ENCODE measurements at regions not wholly inside any gene's neighbourhood (a gene's known extent, or its start where the extent isn't known, plus 50 kb on each side); places are given as distances from the start of the nearest gene placed in this dataset.

DNA sequence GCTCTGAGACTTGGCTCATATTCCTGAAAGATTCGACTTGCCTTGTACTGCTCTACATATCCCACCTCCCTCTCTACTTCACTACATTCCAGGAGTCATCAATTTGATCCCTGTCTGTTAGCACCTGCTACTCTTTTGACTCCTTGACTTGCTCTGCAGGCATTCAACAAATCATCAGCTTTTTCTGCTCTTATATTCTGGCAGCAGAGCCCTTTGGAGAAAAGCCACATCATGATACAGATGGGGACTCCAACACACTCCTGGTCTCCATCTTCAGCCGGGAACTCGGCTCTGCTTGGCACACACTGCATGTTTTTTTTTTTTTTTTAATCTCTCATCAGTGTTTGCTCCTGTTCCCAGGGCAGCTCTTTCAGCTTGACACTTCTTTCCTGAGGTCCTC lies 293.2 kb upstream of the LCORL start:
- H3K4me3 ChIP-seq (ENCODE audit: control insufficient read depth, low read depth, low read length): no peak overlapping the region
- TF ChIP-seq, protein P1, sequence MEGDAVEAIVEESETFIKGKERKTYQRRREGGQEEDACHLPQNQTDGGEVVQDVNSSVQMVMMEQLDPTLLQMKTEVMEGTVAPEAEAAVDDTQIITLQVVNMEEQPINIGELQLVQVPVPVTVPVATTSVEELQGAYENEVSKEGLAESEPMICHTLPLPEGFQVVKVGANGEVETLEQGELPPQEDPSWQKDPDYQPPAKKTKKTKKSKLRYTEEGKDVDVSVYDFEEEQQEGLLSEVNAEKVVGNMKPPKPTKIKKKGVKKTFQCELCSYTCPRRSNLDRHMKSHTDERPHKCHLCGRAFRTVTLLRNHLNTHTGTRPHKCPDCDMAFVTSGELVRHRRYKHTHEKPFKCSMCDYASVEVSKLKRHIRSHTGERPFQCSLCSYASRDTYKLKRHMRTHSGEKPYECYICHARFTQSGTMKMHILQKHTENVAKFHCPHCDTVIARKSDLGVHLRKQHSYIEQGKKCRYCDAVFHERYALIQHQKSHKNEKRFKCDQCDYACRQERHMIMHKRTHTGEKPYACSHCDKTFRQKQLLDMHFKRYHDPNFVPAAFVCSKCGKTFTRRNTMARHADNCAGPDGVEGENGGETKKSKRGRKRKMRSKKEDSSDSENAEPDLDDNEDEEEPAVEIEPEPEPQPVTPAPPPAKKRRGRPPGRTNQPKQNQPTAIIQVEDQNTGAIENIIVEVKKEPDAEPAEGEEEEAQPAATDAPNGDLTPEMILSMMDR (conservative IDR thresholded peaks at IDR 0.05; ENCODE audit: control insufficient read depth, insufficient read depth, low read depth, low read length): no peak
- no peak for DNase-seq (ENCODE audit: low read depth)

DNA sequence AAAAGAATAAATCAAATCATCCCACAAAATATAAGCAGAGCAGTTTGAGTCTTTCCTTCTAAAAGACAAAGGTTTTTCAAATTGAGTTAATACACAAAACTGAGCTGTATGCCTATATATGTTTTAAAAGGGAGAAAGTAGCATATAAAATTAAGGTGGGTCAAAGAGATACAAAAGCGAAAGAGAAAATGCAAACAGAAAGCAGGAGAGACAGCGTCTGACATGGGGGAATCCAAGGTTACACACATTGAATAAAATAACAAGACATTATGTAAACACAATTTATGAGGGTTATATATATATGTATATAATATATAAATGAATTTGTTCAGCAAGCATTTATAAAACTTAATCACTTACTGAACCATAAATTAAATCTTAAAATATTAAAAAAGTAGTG lies 276.1 kb upstream of the LCORL start:
- no peak overlapping the region for H3K4me3 ChIP-seq (ENCODE audit: control insufficient read depth, low read depth, low read length)
- no peak for DNase-seq (ENCODE audit: low read depth)
- TF ChIP-seq, protein P1 (conservative IDR thresholded peaks at IDR 0.05; ENCODE audit: control insufficient read depth, insufficient read depth, low read depth, low read length): no peak

DNA sequence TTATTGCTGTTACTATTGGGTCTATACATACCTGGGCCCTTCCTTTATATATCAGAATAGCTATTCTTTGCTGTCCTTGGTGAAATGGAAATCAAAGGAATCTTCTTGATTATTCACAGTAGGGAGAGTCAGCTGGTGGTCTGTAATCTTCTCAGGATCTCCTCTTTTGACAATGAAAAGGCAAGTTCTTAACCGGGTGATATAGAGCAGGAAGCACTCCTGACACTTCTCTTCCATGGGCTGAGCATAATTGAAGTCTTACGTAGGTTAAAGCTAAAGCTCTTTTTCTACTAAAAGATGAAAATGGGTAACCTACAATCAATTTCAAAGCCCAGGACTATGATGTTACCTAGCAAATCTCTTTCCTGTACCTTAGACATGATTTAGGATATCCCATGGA lies 274.9 kb upstream of the LCORL start:
- no peak overlapping the region for H3K4me3 ChIP-seq (ENCODE audit: control insufficient read depth, low read depth, low read length)
- no peak for DNase-seq (ENCODE audit: low read depth)
- TF ChIP-seq, protein P1 (conservative IDR thresholded peaks at IDR 0.05; ENCODE audit: control insufficient read depth, insufficient read depth, low read depth, low read length): no peak

DNA sequence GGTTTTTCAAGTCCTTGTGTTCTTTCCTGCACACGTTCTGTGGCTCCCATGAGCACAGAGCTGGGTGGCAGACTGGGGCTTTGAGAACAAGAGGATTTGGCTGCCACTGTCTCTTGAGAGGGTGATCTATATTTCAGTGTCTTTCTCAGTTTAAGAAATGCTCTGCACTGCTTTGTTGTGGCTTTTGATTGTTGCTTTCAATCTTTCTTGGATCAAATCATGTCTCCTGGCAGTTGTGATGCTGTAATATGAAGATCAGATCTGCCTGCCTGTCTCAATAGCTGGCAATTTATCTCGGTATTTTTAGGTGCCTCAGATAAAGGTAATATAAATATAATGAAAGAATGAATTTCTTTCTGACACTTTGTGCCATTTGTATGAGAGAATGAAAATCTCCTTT lies 273.3 kb upstream of the LCORL start:
- H3K4me3 ChIP-seq (ENCODE audit: control insufficient read depth, low read depth, low read length): no peak overlapping the region
- DNase-seq (ENCODE audit: low read depth): no peak
- TF ChIP-seq, protein P1 (conservative IDR thresholded peaks at IDR 0.05; ENCODE audit: control insufficient read depth, insufficient read depth, low read depth, low read length): no peak

DNA sequence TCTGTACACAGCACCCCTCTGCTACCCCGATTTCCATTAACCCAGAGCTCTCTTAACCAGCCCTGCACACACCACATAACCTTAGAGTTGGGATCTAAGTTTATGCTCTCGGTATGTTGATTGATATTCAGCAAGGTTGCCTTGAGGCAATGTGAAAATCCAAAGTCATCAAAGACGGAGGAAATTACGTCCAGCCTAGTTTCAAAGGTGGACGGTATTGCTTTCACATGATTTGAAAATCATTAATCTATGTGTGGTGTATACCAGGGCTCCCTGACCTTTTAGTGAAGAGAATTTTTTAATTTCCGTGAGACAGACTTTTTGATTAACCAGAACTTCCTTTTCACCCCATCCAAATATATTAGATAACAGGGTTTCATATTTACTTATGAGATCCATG lies 272.5 kb upstream of the LCORL start:
- H3K4me3 ChIP-seq (ENCODE audit: control insufficient read depth, low read depth, low read length): no peak overlapping the region
- TF ChIP-seq, protein P1 (conservative IDR thresholded peaks at IDR 0.05; ENCODE audit: control insufficient read depth, insufficient read depth, low read depth, low read length): no peak
- no peak for DNase-seq (ENCODE audit: low read depth)

DNA sequence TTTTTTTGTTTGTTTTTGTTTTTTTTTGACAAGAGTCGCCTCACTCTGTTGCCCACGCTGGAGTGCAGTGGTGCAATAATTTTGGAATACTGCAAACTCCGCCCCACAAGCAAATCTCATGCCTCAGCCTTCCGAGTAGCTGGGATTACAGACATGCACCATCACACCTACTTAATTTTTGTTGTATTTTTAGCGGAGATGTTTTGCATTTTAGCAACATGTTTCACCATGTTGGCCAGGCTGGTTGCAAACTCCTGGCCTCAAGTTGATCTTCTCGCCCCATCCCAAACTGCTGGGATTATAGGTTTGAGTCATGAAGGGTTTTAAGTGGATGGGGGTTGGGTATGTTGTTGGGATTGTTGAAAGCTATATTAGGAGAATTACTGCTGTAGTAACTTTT lies 270.9 kb upstream of the LCORL start:
- DNase-seq (ENCODE audit: low read depth): no peak
- no peak overlapping the region for H3K4me3 ChIP-seq (ENCODE audit: control insufficient read depth, low read depth, low read length)
- TF ChIP-seq, protein P1 (conservative IDR thresholded peaks at IDR 0.05; ENCODE audit: control insufficient read depth, insufficient read depth, low read depth, low read length): no peak

DNA sequence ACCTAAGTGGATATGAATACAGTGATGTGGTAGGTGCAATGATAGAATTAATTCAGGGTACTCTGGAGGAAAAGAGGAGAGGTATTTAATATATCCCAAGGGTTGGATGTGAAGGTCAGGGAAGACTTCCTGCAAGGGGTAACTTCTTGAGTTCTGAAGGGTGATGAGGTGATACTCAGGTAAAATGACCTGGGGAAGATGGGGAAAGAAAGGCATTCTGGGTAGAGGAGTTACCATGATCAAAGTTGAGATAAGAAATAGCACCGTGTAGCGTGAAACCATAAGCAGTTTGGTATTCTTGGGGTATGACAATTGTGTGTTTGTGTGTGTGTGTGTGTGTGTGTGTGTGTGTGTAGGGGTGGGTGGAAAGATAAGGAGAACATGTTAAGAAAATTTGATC lies 270.4 kb upstream of the LCORL start:
- TF ChIP-seq, protein P1 (conservative IDR thresholded peaks at IDR 0.05; ENCODE audit: control insufficient read depth, insufficient read depth, low read depth, low read length): no peak
- DNase-seq (ENCODE audit: low read depth): no peak
- no peak overlapping the region for H3K4me3 ChIP-seq (ENCODE audit: control insufficient read depth, low read depth, low read length)
